IMR-90 (cell line): ENCODE measurements at regions not wholly inside any gene's neighbourhood (a gene's known extent, or its start where the extent isn't known, plus 50 kb on each side); places are given as distances from the start of the nearest gene placed in this dataset.

Experiments used
- ATAC-seq: fragments of 200-7000 bp; cut with Tn5 transposase; 2 replicates; pipeline ENCODE4 v1.9.1; 2020; ENCODE audit warnings: low read depth, mild to moderate bottlenecking, moderate library complexity
- BruUV-seq: library from RNA; stranded (reverse); fragments of 400-500 nt; replicated peaks from 2 replicates; lab custom pipeline; 2021; lab: Mats Ljungman, UMichigan
- CTCF ChIA-PET: fragments of 300-600 bp; formaldehyde crosslinking; extraction: SDS; loops from one replicate; lab custom pipeline; 2021; ENCODE audit warnings: antibody characterized with exemption; lab: Yijun Ruan, JAX
- POLR2A ChIA-PET: fragments of 300-600 bp; sonication (Branson Sonifier 250); formaldehyde crosslinking; loops from one replicate; lab custom pipeline; 2022; ENCODE audit warnings: antibody characterized with exemption; ENCODE audit not compliant: unreplicated experiment; lab: Charles Lee
- DNase-seq: peaks from one replicate; pipeline ENCODE4 v3.0.0; 2013
- H2AFZ ChIP-seq: replicated peaks from 2 replicates; pipeline ENCODE3; 2013; ENCODE audit warnings: low read length, mild to moderate bottlenecking; ENCODE audit not compliant: poor library complexity
- H2AK5ac ChIP-seq: 2 replicates; pipeline ENCODE4 v1.6.1; 2013; ENCODE audit warnings: low read depth, low read length, inconsistent platforms
- H2AK9ac ChIP-seq: replicated peaks from 2 replicates; pipeline ENCODE3; 2013; ENCODE audit warnings: mild to moderate bottlenecking, low read depth, low read length, moderate library complexity; ENCODE audit not compliant: poor library complexity
- H2BK120ac ChIP-seq: 2 replicates; pipeline ENCODE4 v1.6.1; 2013; ENCODE audit warnings: low read depth, low read length, inconsistent platforms
- H2BK15ac ChIP-seq: 3 replicates; pipeline ENCODE4 v1.6.1; 2013; ENCODE audit warnings: low read depth, low read length, inconsistent platforms
- H2BK20ac ChIP-seq: 2 replicates; pipeline ENCODE4 v1.6.1; 2013; ENCODE audit warnings: low read depth, mild to moderate bottlenecking, inconsistent platforms, low read length, moderate library complexity
- H2BK5ac ChIP-seq: 2 replicates; pipeline ENCODE4 v1.6.1; 2013; ENCODE audit warnings: mild to moderate bottlenecking, low read depth, low read length, inconsistent platforms; ENCODE audit not compliant: poor library complexity, severe bottlenecking
- H3K14ac ChIP-seq: replicated peaks from 2 replicates; pipeline ENCODE4 v1.6.1; 2013; ENCODE audit warnings: low read depth, low read length, inconsistent platforms
- H3K18ac ChIP-seq: 2 replicates; pipeline ENCODE4 v1.6.1; 2013; ENCODE audit warnings: low read depth, low read length, control low read depth
- H3K23ac ChIP-seq: 2 replicates; pipeline ENCODE4 v1.6.1; 2013; ENCODE audit warnings: low read depth, low read length, inconsistent platforms
- H3K27ac ChIP-seq: 2 replicates; pipeline ENCODE4 v1.5.1; 2013; ENCODE audit warnings: mild to moderate bottlenecking, control low read depth, low read length; ENCODE audit not compliant: insufficient read depth
- H3K27me3 ChIP-seq: 2 replicates; pipeline ENCODE4 v1.6.1; 2013; ENCODE audit warnings: low read length; ENCODE audit not compliant: control insufficient read depth, insufficient read depth
- H3K36me3 ChIP-seq: 2 replicates; pipeline ENCODE4 v1.6.1; 2013; ENCODE audit warnings: low read length, mixed read lengths; ENCODE audit not compliant: control insufficient read depth, insufficient read depth
- H3K4ac ChIP-seq: 2 replicates; pipeline ENCODE4 v1.6.1; 2013; ENCODE audit warnings: low read depth, low read length, inconsistent platforms
- H3K4me1 ChIP-seq: 2 replicates; pipeline ENCODE4 v1.6.1; 2013; ENCODE audit warnings: low read length, mixed read lengths; ENCODE audit not compliant: control insufficient read depth, insufficient read depth
- H3K4me2 ChIP-seq: 2 replicates; pipeline ENCODE4 v1.6.1; 2013; ENCODE audit warnings: low read depth, mild to moderate bottlenecking, control low read depth, low read length, moderate library complexity
- H3K4me3 ChIP-seq: 2 replicates; pipeline ENCODE4 v1.5.1; 2013; ENCODE audit warnings: low read depth, mild to moderate bottlenecking, control low read depth, low read length, moderate library complexity; ENCODE audit not compliant: insufficient read depth
- H3K56ac ChIP-seq: 2 replicates; pipeline ENCODE4 v1.6.1; 2013; ENCODE audit warnings: low read length, inconsistent platforms; ENCODE audit not compliant: insufficient read depth; ENCODE audit errors: extremely low read depth
- H3K79me1 ChIP-seq, 2 experiments: 2 replicates each; pipeline ENCODE4 v1.6.1; 2013; ENCODE audit warnings: low read length in 2 of 2, inconsistent platforms in 1 of 2, low read depth in 1 of 2
- H3K9ac ChIP-seq: 2 replicates; pipeline ENCODE4 v1.6.1; 2013; ENCODE audit warnings: low read depth, low read length, control low read depth
- H3K9me1 ChIP-seq: 2 replicates; pipeline ENCODE4 v1.6.1; 2013; ENCODE audit warnings: low read length, inconsistent platforms; ENCODE audit not compliant: insufficient read depth
- H3K9me3 ChIP-seq: 2 replicates; pipeline ENCODE4 v1.6.1; 2013; ENCODE audit warnings: low read length; ENCODE audit not compliant: control insufficient read depth, insufficient read depth
- H4K20me1 ChIP-seq: 2 replicates; pipeline ENCODE4 v1.6.1; 2013; ENCODE audit warnings: low read length, inconsistent platforms; ENCODE audit not compliant: insufficient read depth
- H4K5ac ChIP-seq: 2 replicates; pipeline ENCODE4 v1.6.1; 2013; ENCODE audit warnings: mild to moderate bottlenecking, low read depth, low read length, control low read depth
- H4K8ac ChIP-seq, 2 experiments: 2 replicates each; pipeline ENCODE4 v1.6.1; 2013; ENCODE audit warnings: low read depth in 2 of 2, low read length in 2 of 2, control low read depth in 1 of 2, inconsistent platforms in 1 of 2
- H4K91ac ChIP-seq: 2 replicates; pipeline ENCODE4 v1.6.1; 2013; ENCODE audit warnings: low read depth, low read length, inconsistent platforms; ENCODE audit not compliant: insufficient read depth
- RCOR1 ChIP-seq: IDR thresholded peaks from 2 replicates; pipeline ENCODE4 v1.6.1; 2012; ENCODE audit warnings: mild to moderate bottlenecking, low read length, improper control_type of control experiment; ENCODE audit not compliant: insufficient replicate concordance
- USF2 ChIP-seq: fragments of 150-350 bp; IDR thresholded peaks from 2 replicates; pipeline ENCODE4 v1.6.1; 2017; ENCODE audit warnings: mild to moderate bottlenecking, antibody characterized with exemption, low read length, low read depth
- dilution Hi-C: fragments of 300-500 bp; cut with HindIII; formaldehyde crosslinking; loops from one replicate; pipeline ENCODE4 v1.14.3; 2018; ENCODE audit warnings: low sequenced_read_pairs; ENCODE audit not compliant: unreplicated experiment
- in situ Hi-C: fragments of 300-500 bp; cut with MboI; formaldehyde crosslinking; loops from 3 replicates; pipeline ENCODE4 v1.14.3; 2019; ENCODE audit warnings: low sequenced_read_pairs, inconsistent platforms, mixed read lengths
- intact Hi-C: fragments of 100-400 bp; cut with micrococcal nuclease; formaldehyde crosslinking; loops from 2 replicates; pipeline ENCODE4 v1.10.0; 2022

GRCh38 chr4:126513596-126513995 is 1119.2 kb upstream of the INTU start:
- Histone ChIP-seq H4K8ac (no peak overlapping the region), H3K79me1 (no peaks in the 10 kb centered on the region), H4K20me1 (no peaks in the 10 kb centered on the region), H3K9me3 (no peaks in the 10 kb centered on the region), H2BK120ac (no peak overlapping the region), H2AFZ (no peak overlapping the region), H2AK5ac (no peak overlapping the region), H3K9me1 (no peaks in the 10 kb centered on the region), H3K27me3 (no peaks in the 10 kb centered on the region), H3K23ac (no peak overlapping the region), H4K5ac (no peak overlapping the region), H3K4me1 (no peaks in the 10 kb centered on the region), H3K4me3 (no peak overlapping the region), H3K36me3 (no peaks in the 10 kb centered on the region), H2BK15ac (no peak overlapping the region), H4K91ac (no peak overlapping the region), H3K4ac (no peak overlapping the region), H3K18ac (no peak overlapping the region), H3K14ac (no peak overlapping the region), H2BK5ac (no peak overlapping the region), H3K4me2 (no peak overlapping the region), H3K9ac (no peak overlapping the region), H2BK20ac (no peak overlapping the region), H3K27ac (no peak overlapping the region), H2AK9ac (no peak overlapping the region), H3K56ac (no peak overlapping the region)
- dilution Hi-C loops: no loop called here
- ChIA-PET CTCF (no interaction called here), POLR2A (no interaction called here)
- BruUV-seq: no TSS peak
- TF ChIP-seq RCOR1 (no peak), USF2 (no peak)
- in situ Hi-C loops: no loop called here
- intact Hi-C loops: no loop called here
- ATAC-seq (no peak), DNase-seq (no peak)
